ENCODE measurements at regions not wholly inside any gene's neighbourhood (a gene's known extent, or its start where the extent isn't known, plus 50 kb on each side); places are given as distances from the start of the nearest gene placed in this dataset.
A peak's percentile ranks its signal among the peaks of the same experiment; 100 is the strongest.

GRCh38 chr12:115574826-115575225 lies 702.7 kb downstream of the MED13L start:
- no peaks in the 10 kb centered on the region for H3K36me3 ChIP-seq (ENCODE audit: insufficient read depth, insufficient read length, low read length)
- no peak overlapping the region for H3K9ac ChIP-seq (ENCODE audit: insufficient read length, low read depth)
- H3K4me1 ChIP-seq (ENCODE audit: insufficient read depth, insufficient read length): no peaks in the 10 kb centered on the region
- no peak for DNase-seq (ENCODE audit: low read depth, low spot score)
- no peak for TF ChIP-seq ZNF274 (IDR thresholded peaks at IDR 0.05; ENCODE audit: low read depth, low read length)
- no peak for TF ChIP-seq YY1 (IDR thresholded peaks at IDR 0.05; ENCODE audit: insufficient read depth, insufficient read length)
- TF ChIP-seq SUZ12 (IDR thresholded peaks at IDR 0.05; ENCODE audit: extremely low read depth, insufficient read depth, insufficient read length): no peak
- no peaks in the 10 kb centered on the region for H3K9me3 ChIP-seq (ENCODE audit: insufficient read depth, low read length)
- no peak overlapping the region for H3K4me3 ChIP-seq (ENCODE audit: insufficient read length, low read depth)
- H3K27me3 ChIP-seq (ENCODE audit: insufficient read depth, insufficient read length): no peaks in the 10 kb centered on the region

- no peak for DNase-seq (ENCODE audit: low read depth, low spot score)
- no peaks in the 10 kb centered on the region for H3K9me3 ChIP-seq (ENCODE audit: insufficient read depth, low read length)
- H3K4me3 ChIP-seq (ENCODE audit: insufficient read length, low read depth): no peak overlapping the region
- no peaks in the 10 kb centered on the region for H3K4me1 ChIP-seq (ENCODE audit: insufficient read depth, insufficient read length)
- no peak overlapping the region for H3K9ac ChIP-seq (ENCODE audit: insufficient read length, low read depth)
- TF ChIP-seq SUZ12 (IDR thresholded peaks at IDR 0.05; ENCODE audit: extremely low read depth, insufficient read depth, insufficient read length): no peak
- TF ChIP-seq YY1 (IDR thresholded peaks at IDR 0.05; ENCODE audit: insufficient read depth, insufficient read length): no peak
- TF ChIP-seq ZNF274 (IDR thresholded peaks at IDR 0.05; ENCODE audit: low read depth, low read length): no peak
- H3K27me3 ChIP-seq (ENCODE audit: insufficient read depth, insufficient read length): no peaks in the 10 kb centered on the region
- no peaks in the 10 kb centered on the region for H3K36me3 ChIP-seq (ENCODE audit: insufficient read depth, insufficient read length, low read length)
Observed at GRCh38 chr12:115572440-115572839, 705.1 kb downstream of the MED13L start.

- no peak overlapping the region for H3K4me3 ChIP-seq (ENCODE audit: insufficient read length, low read depth)
- no peaks in the 10 kb centered on the region for H3K9me3 ChIP-seq (ENCODE audit: insufficient read depth, low read length)
- no peak for DNase-seq (ENCODE audit: low read depth, low spot score)
- no peaks in the 10 kb centered on the region for H3K27me3 ChIP-seq (ENCODE audit: insufficient read depth, insufficient read length)
- no peaks in the 10 kb centered on the region for H3K4me1 ChIP-seq (ENCODE audit: insufficient read depth, insufficient read length)
- TF ChIP-seq ZNF274 (IDR thresholded peaks at IDR 0.05; ENCODE audit: low read depth, low read length) (no peak), YY1 (IDR thresholded peaks at IDR 0.05; ENCODE audit: insufficient read depth, insufficient read length) (no peak), SUZ12 (IDR thresholded peaks at IDR 0.05; ENCODE audit: extremely low read depth, insufficient read depth, insufficient read length) (no peak)
- H3K36me3 ChIP-seq (ENCODE audit: insufficient read depth, insufficient read length, low read length): no peaks in the 10 kb centered on the region
- H3K9ac ChIP-seq (ENCODE audit: insufficient read length, low read depth): no peak overlapping the region
Observed at GRCh38 chr12:115571446-115571845, 706.0 kb downstream of the MED13L start.

GRCh38 chr12:115571027-115571426 lies 706.5 kb downstream of the MED13L start:
- no peak for DNase-seq (ENCODE audit: low read depth, low spot score)
- Histone ChIP-seq H3K9me3 (ENCODE audit: insufficient read depth, low read length) (no peaks in the 10 kb centered on the region), H3K27me3 (ENCODE audit: insufficient read depth, insufficient read length) (no peaks in the 10 kb centered on the region), H3K9ac (ENCODE audit: insufficient read length, low read depth) (no peak overlapping the region), H3K4me3 (ENCODE audit: insufficient read length, low read depth) (no peak overlapping the region), H3K36me3 (ENCODE audit: insufficient read depth, insufficient read length, low read length) (no peaks in the 10 kb centered on the region), H3K4me1 (ENCODE audit: insufficient read depth, insufficient read length) (no peaks in the 10 kb centered on the region)
- TF ChIP-seq ZNF274 (IDR thresholded peaks at IDR 0.05; ENCODE audit: low read depth, low read length) (no peak), YY1 (IDR thresholded peaks at IDR 0.05; ENCODE audit: insufficient read depth, insufficient read length) (no peak), SUZ12 (IDR thresholded peaks at IDR 0.05; ENCODE audit: extremely low read depth, insufficient read depth, insufficient read length) (no peak)

- no peak for DNase-seq (ENCODE audit: low read depth, low spot score)
- H3K4me3 ChIP-seq (ENCODE audit: insufficient read length, low read depth): no peak overlapping the region
- no peaks in the 10 kb centered on the region for H3K27me3 ChIP-seq (ENCODE audit: insufficient read depth, insufficient read length)
- H3K4me1 ChIP-seq (ENCODE audit: insufficient read depth, insufficient read length): no peaks in the 10 kb centered on the region
- no peaks in the 10 kb centered on the region for H3K9me3 ChIP-seq (ENCODE audit: insufficient read depth, low read length)
- no peak overlapping the region for H3K9ac ChIP-seq (ENCODE audit: insufficient read length, low read depth)
- TF ChIP-seq ZNF274 (IDR thresholded peaks at IDR 0.05; ENCODE audit: low read depth, low read length): no peak
- TF ChIP-seq SUZ12 (IDR thresholded peaks at IDR 0.05; ENCODE audit: extremely low read depth, insufficient read depth, insufficient read length): no peak
- no peak for TF ChIP-seq YY1 (IDR thresholded peaks at IDR 0.05; ENCODE audit: insufficient read depth, insufficient read length)
- H3K36me3 ChIP-seq (ENCODE audit: insufficient read depth, insufficient read length, low read length): no peaks in the 10 kb centered on the region
Observed at GRCh38 chr12:115570069-115570777, 707.3 kb downstream of the MED13L start.

DNA sequence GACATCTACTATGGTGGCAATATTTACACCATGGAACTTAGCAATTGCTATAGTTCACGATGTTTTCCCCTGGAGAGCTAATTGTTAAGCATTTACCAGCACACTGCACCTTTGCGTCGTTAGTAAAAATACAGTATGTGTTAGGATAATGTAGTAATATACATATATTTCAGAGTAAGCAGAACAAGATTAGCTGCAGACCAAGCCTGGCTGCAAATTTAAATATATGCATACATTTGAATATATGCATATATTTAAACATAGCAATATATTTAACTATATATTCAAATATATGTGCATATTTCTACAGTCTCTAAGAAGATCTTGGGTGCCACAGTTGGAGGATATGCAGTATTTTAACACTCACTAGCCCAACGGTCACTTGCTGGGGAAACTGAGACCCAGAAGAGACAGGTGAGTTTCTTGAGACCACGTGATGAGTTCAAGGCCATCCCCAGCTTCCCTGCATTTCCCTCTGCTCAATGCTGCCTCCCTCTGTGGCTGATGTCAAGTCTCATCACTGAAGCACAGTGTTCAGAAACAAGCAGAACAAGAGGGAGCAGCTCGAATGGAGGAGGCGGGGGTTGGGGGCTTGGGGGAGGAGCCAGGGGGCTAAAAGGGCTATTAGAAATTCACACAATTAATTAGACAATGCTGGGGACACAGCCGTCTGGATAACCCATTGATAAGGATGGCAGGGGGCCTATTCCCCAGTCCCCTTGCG lies 708.0 kb downstream of the MED13L start:
- H3K27me3 ChIP-seq (ENCODE audit: insufficient read depth, insufficient read length): no peaks in the 10 kb centered on the region
- H3K4me1 ChIP-seq (ENCODE audit: insufficient read depth, insufficient read length): no peaks in the 10 kb centered on the region
- H3K9ac ChIP-seq (ENCODE audit: insufficient read length, low read depth): no peak overlapping the region
- no peak for TF ChIP-seq SUZ12 (IDR thresholded peaks at IDR 0.05; ENCODE audit: extremely low read depth, insufficient read depth, insufficient read length)
- TF ChIP-seq ZNF274 (IDR thresholded peaks at IDR 0.05; ENCODE audit: low read depth, low read length): no peak
- TF ChIP-seq YY1 (IDR thresholded peaks at IDR 0.05; ENCODE audit: insufficient read depth, insufficient read length): no peak
- no peak overlapping the region for H3K4me3 ChIP-seq (ENCODE audit: insufficient read length, low read depth)
- peak; percentile 16 for DNase-seq (ENCODE audit: low read depth, low spot score)
- H3K9me3 ChIP-seq (ENCODE audit: insufficient read depth, low read length): no peaks in the 10 kb centered on the region
- H3K36me3 ChIP-seq (ENCODE audit: insufficient read depth, insufficient read length, low read length): no peaks in the 10 kb centered on the region

DNA sequence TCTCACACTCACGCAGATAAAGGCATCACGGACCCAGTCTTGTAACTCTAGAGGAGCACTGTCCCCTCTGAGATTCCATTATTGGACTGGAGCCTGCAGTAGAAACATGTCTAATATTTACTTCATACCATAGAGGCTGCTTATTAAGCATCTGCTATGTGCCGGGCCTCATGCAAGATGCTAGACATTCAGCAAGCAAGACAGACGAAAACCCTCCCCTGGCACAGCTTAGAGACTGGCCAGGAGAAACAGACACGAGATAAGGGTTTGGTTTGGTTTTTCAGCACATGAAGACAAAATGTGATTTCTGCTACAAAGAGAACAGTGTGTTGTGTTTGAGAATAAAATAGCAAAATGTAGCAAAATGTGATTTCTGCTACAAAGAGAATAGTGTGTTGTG lies 719.2 kb downstream of the MED13L start:
- no peaks in the 10 kb centered on the region for H3K4me1 ChIP-seq (ENCODE audit: insufficient read depth, insufficient read length)
- DNase-seq (ENCODE audit: low read depth, low spot score): no peak
- no peaks in the 10 kb centered on the region for H3K27me3 ChIP-seq (ENCODE audit: insufficient read depth, insufficient read length)
- no peak overlapping the region for H3K4me3 ChIP-seq (ENCODE audit: insufficient read length, low read depth)
- TF ChIP-seq ZNF274 (IDR thresholded peaks at IDR 0.05; ENCODE audit: low read depth, low read length): no peak
- no peak for TF ChIP-seq YY1 (IDR thresholded peaks at IDR 0.05; ENCODE audit: insufficient read depth, insufficient read length)
- no peak for TF ChIP-seq SUZ12 (IDR thresholded peaks at IDR 0.05; ENCODE audit: extremely low read depth, insufficient read depth, insufficient read length)
- H3K9ac ChIP-seq (ENCODE audit: insufficient read length, low read depth): no peak overlapping the region
- H3K36me3 ChIP-seq (ENCODE audit: insufficient read depth, insufficient read length, low read length): no peaks in the 10 kb centered on the region
- H3K9me3 ChIP-seq (ENCODE audit: insufficient read depth, low read length): peaks cover 5% of the 10 kb centered on the region; the same call in 1 of the 2 replicates

All from NT2/D1 (cell line).